NCI-H1092 (cell line): ENCODE measurements at regions not wholly inside any gene's neighbourhood (a gene's known extent, or its start where the extent isn't known, plus 50 kb on each side); places are given as distances from the start of the nearest gene placed in this dataset.
"Not testable (repeated sequence)": the region's sequence is repeated elsewhere in the genome, so short reads cannot be mapped to it uniquely, and the experiment has no call there.

Experiments used
- DNase-seq: peaks from one replicate; lab custom pipeline; 2025; lab: John Stamatoyannopoulos, UW

GRCh38 chr7:35853194-35853593 is 52.3 kb downstream of the SEPTIN7 start:
- not testable (repeated sequence) for DNase-seq

- DNase-seq, result no peak
Observed at GRCh38 chr7:35854311-35854710, 53.5 kb downstream of the SEPTIN7 start.

- no peak for DNase-seq
Observed at GRCh38 chr7:35856175-35856574, 55.3 kb downstream of the SEPTIN7 start.

DNA sequence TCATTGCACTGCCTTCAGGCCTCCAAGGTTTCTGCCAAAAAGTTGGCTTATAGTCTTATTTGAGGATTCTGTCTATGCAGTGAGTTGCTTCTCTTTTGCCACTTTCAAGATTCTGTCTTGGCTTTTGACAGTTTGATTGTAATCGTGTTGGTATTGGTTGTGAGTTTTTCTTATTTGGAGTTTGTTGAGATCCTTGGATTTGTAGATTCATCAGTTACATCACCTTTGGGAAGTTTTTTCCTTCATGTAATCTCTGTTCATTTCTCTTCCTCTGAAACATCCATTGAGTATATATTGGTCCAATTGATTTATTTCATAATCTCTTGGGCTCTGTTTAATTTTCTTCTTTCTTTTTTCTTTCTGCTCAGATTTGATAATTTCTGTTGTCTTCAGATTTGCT is 59.8 kb downstream of the SEPTIN7 start:
- no peak for DNase-seq

DNA sequence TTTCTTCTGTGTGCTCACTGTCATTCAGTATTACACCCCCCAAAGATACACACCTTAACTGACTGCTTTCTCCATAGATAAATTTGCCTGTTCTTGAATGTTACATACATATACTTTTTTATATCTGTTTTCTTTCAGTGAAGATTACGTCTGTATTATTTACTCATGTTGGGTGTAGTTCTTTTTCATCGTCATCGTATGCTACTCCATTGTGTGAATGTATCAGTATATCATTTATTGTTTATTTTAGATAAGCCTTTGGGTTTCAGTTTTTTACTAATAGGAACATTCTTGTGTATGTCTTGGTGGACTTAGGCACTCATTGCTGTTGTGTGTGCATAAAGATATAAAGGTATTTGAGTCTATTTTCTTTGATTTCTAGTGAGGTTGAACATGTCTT is 64.4 kb downstream of the SEPTIN7 start:
- DNase-seq, result no peak

- no peak for DNase-seq
Observed at GRCh38 chr7:35866186-35866585, 65.3 kb downstream of the SEPTIN7 start.

DNA sequence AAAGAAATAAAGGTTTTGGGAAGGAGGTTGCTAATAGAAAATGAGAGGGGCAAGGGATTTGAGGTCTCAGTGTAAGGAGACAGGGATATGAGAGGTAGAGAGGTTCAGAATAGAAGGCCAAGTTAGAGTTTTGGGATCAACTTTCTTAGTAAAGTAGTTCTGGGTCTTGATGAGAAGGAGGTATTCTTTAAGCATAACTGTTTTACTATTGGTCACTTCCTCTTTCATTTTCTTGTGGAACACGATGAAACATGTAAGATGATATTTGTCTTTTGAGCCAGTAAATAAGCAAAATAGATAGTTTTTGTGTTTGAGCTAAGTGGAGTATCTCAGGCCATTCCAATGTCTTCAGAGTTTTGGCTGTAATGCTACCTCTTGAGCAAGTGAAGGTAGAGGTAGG is 68.3 kb downstream of the SEPTIN7 start:
- DNase-seq, result not testable (repeated sequence)

- no peak for DNase-seq
Observed at GRCh38 chr7:35869810-35870209, 69.0 kb downstream of the SEPTIN7 start.

- DNase-seq, result no peak
Observed at GRCh38 chr7:35871856-35872255, 71.0 kb downstream of the SEPTIN7 start.

DNA sequence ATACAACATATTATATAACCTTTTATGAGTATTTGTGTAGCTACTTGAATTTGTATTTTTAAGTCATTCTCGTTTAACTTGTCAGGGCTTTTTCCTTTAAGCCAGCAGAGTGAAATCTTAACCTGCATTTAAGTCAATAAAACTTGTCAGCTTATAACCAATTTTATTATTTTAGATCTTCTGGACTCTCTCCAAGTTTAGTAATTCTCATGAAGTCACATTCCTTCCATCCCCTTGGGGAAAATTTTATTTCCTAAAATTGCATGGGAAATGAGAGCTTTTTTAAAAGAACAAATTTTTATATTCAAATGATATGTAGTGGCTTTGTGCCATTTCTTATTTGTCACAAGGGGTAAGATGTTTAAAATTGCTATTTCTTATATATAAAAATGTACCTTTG is 74.0 kb downstream of the SEPTIN7 start:
- DNase-seq, result no peak

- no peak for DNase-seq
Observed at GRCh38 chr7:35875292-35875691, 74.4 kb downstream of the SEPTIN7 start.

DNA sequence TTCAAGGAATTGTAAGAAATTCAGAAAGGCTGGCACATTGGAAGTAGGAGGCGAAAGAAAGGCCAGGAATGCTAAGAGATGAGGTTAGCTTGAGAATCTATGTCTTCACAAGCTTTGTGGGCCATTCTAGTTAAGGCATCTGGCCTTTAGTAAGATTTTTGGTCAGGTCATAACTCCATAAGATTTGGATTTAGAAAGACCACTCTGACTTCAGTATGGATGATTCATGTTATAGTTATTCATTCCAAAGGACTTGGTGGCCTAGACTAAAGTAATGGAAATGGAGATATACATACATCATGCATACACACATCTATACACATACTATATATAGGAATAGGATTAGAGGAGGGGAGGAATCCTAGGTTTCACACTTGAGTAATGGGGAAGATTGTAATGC is 77.5 kb downstream of the SEPTIN7 start:
- no peak for DNase-seq

DNA sequence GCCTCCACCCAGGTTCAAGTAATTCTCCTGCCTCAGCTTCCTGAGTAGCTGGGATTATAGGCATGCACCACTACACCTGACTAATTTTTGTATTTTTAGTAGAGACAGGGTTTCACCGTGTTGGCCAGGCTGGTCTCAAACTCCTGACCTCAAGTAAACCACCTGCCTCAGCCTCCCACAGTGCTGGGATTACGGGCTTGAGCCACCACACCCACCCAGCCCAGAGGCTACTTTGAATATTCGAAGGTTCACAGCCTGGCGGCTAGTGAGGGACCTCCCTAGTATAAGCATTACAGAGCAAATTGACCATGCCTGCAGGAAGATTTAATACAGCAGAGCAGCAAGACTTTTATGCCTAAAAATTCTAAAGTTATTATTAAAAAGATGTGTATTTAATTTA is 86.6 kb downstream of the SEPTIN7 start:
- not testable (repeated sequence) for DNase-seq

DNA sequence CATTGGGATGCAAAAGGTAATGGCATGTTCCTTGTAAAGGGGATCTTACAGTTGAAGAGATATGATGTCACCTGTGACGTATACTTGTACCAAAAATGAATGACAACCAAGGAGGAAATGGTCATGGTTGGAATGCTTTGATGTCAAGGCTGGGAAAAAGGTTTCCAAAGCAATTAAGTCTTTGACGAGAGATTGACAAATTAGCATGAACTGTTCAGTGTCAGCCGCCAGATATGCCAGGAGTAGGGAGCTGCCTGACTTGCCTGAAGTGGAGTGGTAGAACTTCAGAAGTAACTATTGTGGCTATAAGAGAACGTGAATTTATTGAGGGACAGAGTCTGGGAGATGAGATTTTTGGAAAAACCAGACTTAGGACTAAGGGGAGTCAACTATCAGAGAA is 88.1 kb downstream of the SEPTIN7 start:
- DNase-seq, result no peak

DNA sequence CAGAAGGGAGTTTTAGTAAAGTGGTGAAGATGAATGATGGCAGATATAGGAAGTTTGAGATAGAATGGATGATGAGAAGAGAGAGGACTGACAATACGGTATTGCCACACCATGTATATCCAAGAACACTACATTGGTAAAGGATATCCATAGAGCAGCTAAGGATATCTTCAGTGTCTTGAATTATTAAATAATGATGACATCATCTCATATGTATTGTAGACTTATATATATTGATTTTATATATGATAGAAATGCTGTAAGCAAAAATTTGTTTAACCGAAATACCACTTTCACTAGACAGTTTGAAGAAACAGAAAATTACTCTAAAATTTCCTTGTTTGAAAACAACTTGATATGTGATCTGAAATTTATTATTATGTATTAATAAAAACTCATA is 89.0 kb downstream of the SEPTIN7 start:
- no peak for DNase-seq

DNA sequence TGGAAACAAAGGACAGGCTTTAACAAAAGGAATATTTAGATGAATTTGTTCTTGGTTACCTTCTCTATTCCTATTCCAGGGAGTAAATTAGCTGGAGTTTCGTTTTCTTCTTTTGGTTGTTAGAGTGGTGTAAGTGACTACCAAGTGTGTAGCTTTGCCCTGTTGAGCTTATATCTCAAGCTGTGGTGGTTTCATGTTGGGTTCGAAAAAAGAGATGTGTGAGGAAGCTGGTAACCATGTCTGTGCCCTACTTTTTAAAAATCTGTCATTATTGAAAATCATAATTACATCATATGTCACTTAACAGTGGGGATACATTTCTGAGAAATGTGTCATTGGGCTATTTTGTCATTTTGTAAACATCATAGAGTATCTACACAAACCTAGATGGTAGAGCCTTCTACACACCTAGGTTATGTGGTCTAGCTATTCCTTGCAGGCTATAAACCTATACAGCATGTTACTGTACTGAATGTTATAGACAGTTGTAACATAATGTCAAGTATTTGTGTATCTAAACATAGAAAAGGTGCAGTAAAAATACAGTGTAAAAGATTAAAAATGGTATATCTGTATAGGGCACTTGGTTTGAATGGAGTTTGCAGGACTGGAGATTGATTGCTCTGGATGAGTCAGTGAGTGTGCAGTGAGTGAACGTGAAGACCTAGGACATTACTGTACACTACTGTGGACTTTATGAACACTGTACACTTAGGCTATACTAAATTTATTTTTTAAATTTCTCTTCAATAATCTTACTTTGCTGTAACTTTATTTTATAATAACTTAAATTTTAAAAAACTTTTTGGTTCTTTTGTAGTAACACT is 90.4 kb downstream of the SEPTIN7 start:
- DNase-seq, result no peak

GRCh38 chr7:35893649-35894048 is 92.8 kb downstream of the SEPTIN7 start:
- DNase-seq, result no peak

- DNase-seq, result no peak
Observed at GRCh38 chr7:35894721-35895120, 93.9 kb downstream of the SEPTIN7 start.

GRCh38 chr7:35900651-35901050 is 99.8 kb downstream of the SEPTIN7 start:
- no peak for DNase-seq

DNA sequence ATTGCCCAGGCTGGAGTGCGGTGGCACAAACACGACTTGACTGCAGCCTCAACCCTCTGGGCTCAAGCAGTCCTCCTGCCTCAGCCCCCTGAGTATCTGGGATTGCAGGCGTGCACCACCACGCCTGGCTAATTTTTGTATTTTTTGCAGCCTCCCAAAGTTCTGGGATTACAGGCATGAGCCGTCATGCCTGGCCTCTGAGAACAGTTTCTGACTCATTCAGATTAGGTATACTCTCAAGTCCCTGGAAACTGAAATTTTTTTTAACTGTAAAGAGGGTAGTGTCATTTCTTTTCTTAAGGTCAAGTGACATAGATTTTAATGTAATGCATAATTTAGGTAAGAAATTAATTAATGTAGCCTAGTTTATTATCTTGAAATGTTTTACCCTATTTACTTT is 104.7 kb downstream of the SEPTIN7 start:
- DNase-seq, result no peak

DNA sequence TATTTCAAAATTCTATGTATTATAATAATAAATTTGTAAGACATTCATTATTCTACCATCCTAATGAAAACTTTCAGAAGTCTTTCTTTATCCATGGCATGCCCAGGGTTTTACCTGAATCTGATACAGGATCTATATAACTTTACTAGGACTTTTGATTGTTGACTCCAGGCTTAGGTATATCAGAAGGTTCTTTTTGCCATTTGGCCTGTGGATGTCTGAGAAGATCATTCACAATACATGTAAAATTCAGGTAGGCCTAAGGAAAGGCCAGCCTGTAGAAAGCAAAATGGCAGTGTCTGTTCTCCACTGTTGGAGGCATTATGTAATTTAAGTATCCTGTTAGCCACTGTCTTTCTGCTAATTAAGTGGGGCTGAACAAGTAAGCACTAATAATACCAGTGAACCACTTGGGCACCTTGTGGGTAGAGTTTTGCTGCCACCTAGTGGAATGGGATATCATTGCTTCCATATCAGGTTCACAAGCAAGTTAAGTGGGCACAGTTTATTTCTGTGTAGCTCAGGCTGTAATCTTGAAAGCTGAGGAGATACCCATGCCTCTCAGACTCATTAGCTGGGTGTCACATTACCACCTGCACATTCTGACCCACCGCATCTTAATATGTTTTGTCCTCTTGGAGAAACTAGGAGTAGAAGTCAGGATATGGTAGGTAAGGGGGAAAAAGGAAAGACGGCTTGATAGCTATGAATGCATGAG is 105.5 kb downstream of the SEPTIN7 start:
- DNase-seq, result peak; percentile 56

DNA sequence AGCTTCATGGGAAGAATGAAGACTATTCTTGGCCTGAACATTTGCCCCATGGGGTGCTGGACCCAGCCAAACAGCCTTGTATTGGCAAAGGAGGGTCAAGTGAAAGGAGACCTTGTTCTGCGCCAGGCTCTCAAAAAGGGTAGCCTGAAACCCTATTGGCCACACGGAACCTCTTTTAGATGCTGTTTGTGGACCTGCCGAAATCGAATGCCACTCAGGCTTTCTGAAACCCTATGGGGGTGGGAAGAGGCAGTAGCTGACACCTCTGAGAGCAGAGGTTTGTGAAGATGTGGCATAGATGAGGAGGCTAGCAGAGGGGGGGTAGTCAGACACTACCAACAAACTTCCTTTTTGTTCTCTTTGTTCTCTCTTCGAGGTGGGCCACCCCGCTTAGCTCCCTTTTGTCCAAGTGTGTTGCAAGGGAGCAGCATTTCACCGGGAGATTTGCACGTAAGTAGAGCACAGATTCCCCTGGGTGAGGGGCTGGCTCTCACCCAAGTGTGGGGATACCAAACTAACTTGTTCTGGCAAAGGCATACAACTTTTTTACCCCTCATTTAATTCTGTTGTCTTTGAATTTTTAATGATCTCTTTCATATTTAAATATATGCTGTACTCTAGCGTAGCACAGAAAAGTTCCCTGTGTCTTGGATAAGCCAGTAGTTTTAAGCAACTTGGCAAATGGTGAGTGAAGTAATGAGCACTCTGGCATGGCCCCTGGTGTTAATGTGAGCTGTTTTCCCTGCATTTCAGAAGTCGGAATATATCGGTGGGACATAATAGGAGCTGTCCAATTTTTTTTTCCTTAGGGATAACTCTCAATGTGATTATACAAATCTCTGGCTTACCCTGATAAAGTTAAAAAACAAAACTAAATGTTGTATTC is 107.7 kb downstream of the SEPTIN7 start:
- no peak for DNase-seq
